Endothelial cell (in vitro differentiated cells): ENCODE measurements at regions not wholly inside any gene's neighbourhood (a gene's known extent, or its start where the extent isn't known, plus 50 kb on each side); places are given as distances from the start of the nearest gene placed in this dataset.

Source experiments
- DNase-seq: peaks from one replicate; pipeline ENCODE4 v3.0.0; 2021; ENCODE audit warnings: low spot score
- H3K27ac Mint-ChIP-seq: one replicate; pipeline ENCODE4 v1.8.0; 2021; ENCODE audit warnings: mixed read lengths, inconsistent platforms; ENCODE audit not compliant: unreplicated experiment
- H3K27me3 Mint-ChIP-seq: one replicate; pipeline ENCODE4 v1.8.0; 2021; ENCODE audit warnings: mild to moderate bottlenecking, moderate library complexity, mixed read lengths, inconsistent platforms; ENCODE audit not compliant: unreplicated experiment
- H3K36me3 Mint-ChIP-seq: one replicate; pipeline ENCODE4 v1.8.0; 2021; ENCODE audit warnings: mild to moderate bottlenecking, low read depth, mixed read lengths, inconsistent platforms; ENCODE audit not compliant: unreplicated experiment
- H3K4me1 Mint-ChIP-seq: one replicate; pipeline ENCODE4 v1.8.0; 2021; ENCODE audit warnings: mild to moderate bottlenecking, mixed read lengths, inconsistent platforms; ENCODE audit not compliant: unreplicated experiment
- H3K4me3 Mint-ChIP-seq: one replicate; pipeline ENCODE4 v1.8.0; 2021; ENCODE audit warnings: mild to moderate bottlenecking, mixed read lengths, inconsistent platforms; ENCODE audit not compliant: unreplicated experiment
- H3K9me3 Mint-ChIP-seq: one replicate; pipeline ENCODE4 v1.8.0; 2021; ENCODE audit warnings: mixed read lengths, inconsistent platforms; ENCODE audit not compliant: unreplicated experiment
- CTCF ChIP-seq: fragments of 200-600 bp; sonication (generic); IDR thresholded peaks from one replicate; pipeline ENCODE4 v1.5.0; 2021; ENCODE audit warnings: antibody characterized with exemption; ENCODE audit not compliant: unreplicated experiment

GRCh38 chr22:22397292-22397870, 111.2 kb downstream of the ZNF280B start:
- no peaks in the 10 kb centered on the region for H3K4me1 Mint-ChIP-seq
- H3K27me3 Mint-ChIP-seq = peaks cover 7% of the 10 kb centered on the region
- H3K4me3 Mint-ChIP-seq = no peak overlapping the region

DNA sequence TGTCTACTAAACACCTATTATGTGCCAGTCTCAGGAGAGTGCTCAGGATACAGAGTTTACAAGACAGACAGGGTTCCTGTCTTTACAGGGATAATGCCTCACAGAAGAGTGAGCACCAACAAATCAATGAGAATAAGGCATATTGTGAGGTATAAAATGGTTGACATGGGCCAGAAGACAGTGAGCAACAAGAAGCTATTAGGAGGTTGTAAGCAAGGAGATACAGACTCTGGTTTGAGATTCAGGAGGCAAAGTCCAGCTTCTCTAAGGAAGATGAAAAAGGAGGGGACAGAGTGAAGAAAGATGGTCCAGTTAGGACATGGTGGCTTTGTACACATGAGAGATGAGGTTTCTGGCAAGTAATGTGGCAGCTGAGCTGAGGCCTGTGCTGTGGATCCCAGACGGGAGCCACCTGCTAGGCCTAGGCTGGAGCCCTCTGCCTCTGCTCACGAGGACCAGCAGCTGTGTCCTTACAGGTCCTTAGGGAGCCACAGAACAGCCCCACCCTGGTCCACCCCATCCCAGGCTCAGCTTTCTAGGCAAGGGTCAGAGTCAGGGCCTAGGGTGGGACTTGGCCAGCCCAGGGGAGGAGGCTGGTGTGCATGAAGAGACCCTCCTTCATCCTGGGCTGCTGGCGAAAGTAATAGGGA, 110.5 kb downstream of the ZNF280B start:
- no peaks in the 10 kb centered on the region for H3K9me3 Mint-ChIP-seq
- DNase-seq = no peak
- no peaks in the 10 kb centered on the region for H3K4me1 Mint-ChIP-seq
- peaks cover 7% of the 10 kb centered on the region for H3K27me3 Mint-ChIP-seq
- H3K4me3 Mint-ChIP-seq = no peak overlapping the region
- no peaks in the 10 kb centered on the region for H3K36me3 Mint-ChIP-seq
- no peak overlapping the region for H3K27ac Mint-ChIP-seq
- TF ChIP-seq CTCF = no peak

More at GRCh38 chr22:22397292-22397870, 111.2 kb downstream of the ZNF280B start:
- TF ChIP-seq CTCF = no peak
- Mint-ChIP-seq H3K9me3 (no peaks in the 10 kb centered on the region), H3K36me3 (no peaks in the 10 kb centered on the region), H3K27ac (no peak overlapping the region)
- DNase-seq = peak; percentile 21

- Mint-ChIP-seq H3K36me3 (no peaks in the 10 kb centered on the region), H3K27me3 (peaks cover 7% of the 10 kb centered on the region), H3K9me3 (no peaks in the 10 kb centered on the region), H3K27ac (no peak overlapping the region), H3K4me1 (no peaks in the 10 kb centered on the region), H3K4me3 (no peak overlapping the region)
- no peak for TF ChIP-seq CTCF
- no peak for DNase-seq
Measured at GRCh38 chr22:22398530-22399327, 109.8 kb downstream of the ZNF280B start.

- no peak overlapping the region for H3K27ac Mint-ChIP-seq
- H3K27me3 Mint-ChIP-seq = peaks cover 9% of the 10 kb centered on the region
- no peaks in the 10 kb centered on the region for H3K36me3 Mint-ChIP-seq
- no peaks in the 10 kb centered on the region for H3K9me3 Mint-ChIP-seq
- H3K4me1 Mint-ChIP-seq = no peaks in the 10 kb centered on the region
- DNase-seq = no peak
- no peak for TF ChIP-seq CTCF
- H3K4me3 Mint-ChIP-seq = no peak overlapping the region
Measured at GRCh38 chr22:22400099-22400498, 108.4 kb downstream of the ZNF280B start.

DNA sequence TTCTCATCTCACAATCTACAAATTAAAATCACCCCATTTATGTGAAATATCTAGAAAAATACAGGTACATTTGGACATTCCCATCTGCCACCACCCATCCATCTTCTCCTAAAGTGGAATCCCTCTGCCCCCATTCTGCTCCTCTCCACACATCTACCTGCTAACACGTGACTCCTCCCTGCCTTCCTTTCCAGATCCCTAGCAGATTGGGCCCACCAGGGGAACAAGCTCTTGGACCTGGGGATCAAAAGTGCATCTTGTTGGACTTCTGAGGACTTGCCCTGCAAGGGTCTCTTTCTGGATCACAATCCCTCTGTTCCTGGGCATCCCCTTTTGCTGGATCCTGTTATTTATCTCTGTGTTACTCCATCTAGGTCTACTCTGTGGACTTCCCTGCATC, 107.6 kb downstream of the ZNF280B start:
- Mint-ChIP-seq H3K9me3 (no peaks in the 10 kb centered on the region), H3K36me3 (no peaks in the 10 kb centered on the region), H3K4me3 (no peak overlapping the region), H3K4me1 (no peaks in the 10 kb centered on the region), H3K27me3 (peaks cover 10% of the 10 kb centered on the region), H3K27ac (no peak overlapping the region)
- no peak for TF ChIP-seq CTCF
- no peak for DNase-seq
